RWPE1 (cell line): ENCODE measurements at regions not wholly inside any gene's neighbourhood (a gene's known extent, or its start where the extent isn't known, plus 50 kb on each side); places are given as distances from the start of the nearest gene placed in this dataset.

Experiments
- CTCF ChIA-PET: fragments of 350-600 bp; sonication (Branson Sonifier 250); formaldehyde crosslinking; extraction: SDS; loops from one replicate; lab custom pipeline; 2021; lab: Yijun Ruan, JAX
- POLR2A ChIA-PET: fragments of 400-600 bp; formaldehyde crosslinking; extraction: SDS; loops from one replicate; lab custom pipeline; 2020; ENCODE audit warnings: antibody characterized with exemption; ENCODE audit not compliant: low non-redundant PET; lab: Yijun Ruan, JAX
- DNase-seq: peaks from one replicate; pipeline ENCODE4 v3.0.0; 2012; ENCODE audit warnings: low spot score
- H3K27ac ChIP-seq: fragments of 450-650 bp; 2 replicates; pipeline ENCODE4 v1.5.1; 2017
- TF ChIP-seq, protein P1 (sequence below): fragments of 450-650 bp; conservative IDR thresholded peaks from 2 replicates; pipeline ENCODE4 v1.5.1; 2017; ENCODE audit warnings: low read depth, mild to moderate bottlenecking

DNA sequence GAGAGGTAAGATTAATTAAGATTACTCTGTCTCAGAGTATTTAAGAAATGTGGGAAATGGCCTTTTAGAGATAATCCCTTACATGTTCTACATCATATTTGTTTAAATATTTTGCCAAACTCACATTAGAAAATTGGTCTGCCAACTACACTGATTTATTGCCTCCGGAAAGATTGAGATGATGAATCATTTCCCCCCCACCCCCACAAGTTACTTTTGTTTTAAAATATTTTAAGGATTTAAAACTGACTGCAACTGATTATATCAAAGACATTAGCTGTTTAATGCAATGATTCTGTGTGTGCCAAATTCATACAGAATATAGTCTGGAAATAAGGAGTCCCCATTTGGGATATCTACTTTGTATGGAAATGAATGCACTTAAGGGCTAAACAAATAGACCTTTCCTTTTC, 674.4 kb downstream of the PRR16 start:
- ChIA-PET POLR2A (no interaction called here), CTCF (no interaction called here)
- TF ChIP-seq, protein P1, sequence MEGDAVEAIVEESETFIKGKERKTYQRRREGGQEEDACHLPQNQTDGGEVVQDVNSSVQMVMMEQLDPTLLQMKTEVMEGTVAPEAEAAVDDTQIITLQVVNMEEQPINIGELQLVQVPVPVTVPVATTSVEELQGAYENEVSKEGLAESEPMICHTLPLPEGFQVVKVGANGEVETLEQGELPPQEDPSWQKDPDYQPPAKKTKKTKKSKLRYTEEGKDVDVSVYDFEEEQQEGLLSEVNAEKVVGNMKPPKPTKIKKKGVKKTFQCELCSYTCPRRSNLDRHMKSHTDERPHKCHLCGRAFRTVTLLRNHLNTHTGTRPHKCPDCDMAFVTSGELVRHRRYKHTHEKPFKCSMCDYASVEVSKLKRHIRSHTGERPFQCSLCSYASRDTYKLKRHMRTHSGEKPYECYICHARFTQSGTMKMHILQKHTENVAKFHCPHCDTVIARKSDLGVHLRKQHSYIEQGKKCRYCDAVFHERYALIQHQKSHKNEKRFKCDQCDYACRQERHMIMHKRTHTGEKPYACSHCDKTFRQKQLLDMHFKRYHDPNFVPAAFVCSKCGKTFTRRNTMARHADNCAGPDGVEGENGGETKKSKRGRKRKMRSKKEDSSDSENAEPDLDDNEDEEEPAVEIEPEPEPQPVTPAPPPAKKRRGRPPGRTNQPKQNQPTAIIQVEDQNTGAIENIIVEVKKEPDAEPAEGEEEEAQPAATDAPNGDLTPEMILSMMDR = no peak
- DNase-seq = peak; percentile 71
- H3K27ac ChIP-seq = no peak overlapping the region

DNA sequence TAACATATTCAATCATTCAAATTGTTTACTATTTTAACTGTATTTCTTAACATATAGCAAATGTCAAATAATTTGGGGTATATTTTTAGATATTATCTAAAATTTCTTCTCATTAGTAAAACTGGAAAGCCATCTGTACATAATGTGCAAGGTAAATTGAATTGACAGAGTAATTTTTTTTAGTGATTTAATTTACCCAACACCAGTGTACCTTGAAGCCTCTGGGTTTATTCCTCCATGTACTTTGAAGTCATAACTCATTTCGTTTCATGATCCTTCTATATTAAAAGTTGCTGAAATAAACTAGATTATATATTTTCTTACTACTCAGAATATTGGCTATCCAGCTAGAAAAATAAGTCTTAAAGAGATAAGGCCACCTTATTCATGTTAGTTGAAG, 674.9 kb downstream of the PRR16 start:
- TF ChIP-seq, protein P1 = no peak
- H3K27ac ChIP-seq = no peak overlapping the region
- POLR2A ChIA-PET = no interaction called here
- DNase-seq = no peak
- CTCF ChIA-PET = no interaction called here

- peak; percentile 43 for DNase-seq
- POLR2A ChIA-PET = no interaction called here
- CTCF ChIA-PET = interaction anchor here (0.6 kb wide), 1 partner anchor 1137 kb away, joined by 3 read pairs; no protein-coding TSS in a partner anchor
- H3K27ac ChIP-seq = no peak overlapping the region
- TF ChIP-seq, protein P1 = 0 out of 2 replicates have a peak, but pooled peaks have one; percentile 6
These were observed 680.7 kb downstream of the PRR16 start for GRCh38 chr5:121144764-121145163.

DNA sequence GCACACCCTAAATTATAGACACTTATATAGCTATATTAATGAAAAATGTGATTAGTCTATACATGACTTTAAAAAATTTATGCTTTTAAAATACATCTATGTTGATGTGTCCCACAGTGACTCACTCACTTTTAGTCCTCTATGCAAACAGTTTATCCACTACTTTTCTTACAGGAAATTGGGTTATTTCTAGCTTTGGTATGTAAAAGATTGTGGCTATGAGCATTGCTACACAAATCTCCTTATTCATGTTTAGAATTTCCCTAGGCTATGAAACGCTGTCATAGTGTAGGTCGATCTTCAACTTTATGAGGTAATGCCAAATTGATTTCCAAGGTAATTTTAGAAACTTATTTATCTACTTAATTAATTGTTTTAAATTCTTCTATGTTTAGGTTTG, 687.4 kb downstream of the PRR16 start:
- H3K27ac ChIP-seq = no peak overlapping the region
- peak; percentile 9 for DNase-seq
- TF ChIP-seq, protein P1 = no peak
- CTCF ChIA-PET = interaction anchor here (0.6 kb wide), 2 partner anchors 91 to 346 kb away, joined by 3 read pairs; no protein-coding TSS in a partner anchor
- POLR2A ChIA-PET = no interaction called here

GRCh38 chr5:121152411-121152810, 688.3 kb downstream of the PRR16 start:
- no peak for DNase-seq
- no peak overlapping the region for H3K27ac ChIP-seq
- CTCF ChIA-PET = interaction anchor here (0.6 kb wide), 1 partner anchor 783 kb away, joined by 3 read pairs; no protein-coding TSS in a partner anchor
- TF ChIP-seq, protein P1 = no peak
- POLR2A ChIA-PET = no interaction called here

DNA sequence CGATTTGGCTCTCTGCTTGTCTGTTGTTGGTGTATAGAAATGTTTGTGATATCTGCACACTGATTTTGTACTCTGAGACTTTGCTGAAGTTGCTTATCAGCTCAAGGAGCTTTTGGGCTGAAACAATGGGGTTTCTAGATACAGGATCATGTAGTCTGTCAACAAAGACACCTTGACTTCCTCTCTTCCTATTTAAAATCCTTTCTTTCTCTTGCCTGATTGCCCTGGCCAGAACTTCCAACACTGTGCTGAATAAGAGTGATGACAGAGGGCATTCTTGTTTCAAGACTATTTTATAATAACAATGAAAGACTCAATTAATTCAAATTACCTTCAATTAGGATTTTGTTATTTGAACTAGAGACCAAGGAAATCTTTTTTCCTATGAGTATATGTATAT, 692.5 kb downstream of the PRR16 start:
- POLR2A ChIA-PET = no interaction called here
- CTCF ChIA-PET = no interaction called here
- no peak overlapping the region for H3K27ac ChIP-seq
- TF ChIP-seq, protein P1 = no peak
- DNase-seq = no peak
